Uterus (tissue), 2 donors: ENCODE measurements at regions not wholly inside any gene's neighbourhood (a gene's known extent, or its start where the extent isn't known, plus 50 kb on each side); places are given as distances from the start of the nearest gene placed in this dataset.

Source experiments
- CTCF ChIP-seq, 4 experiments: fragments of 200-600 bp in 2 of 4; fragments of 450-650 bp in 2 of 4; sonication (generic) in 2 of 4; IDR thresholded peaks; one replicate each; pipeline ENCODE4 v1.5.1; 2016 to 2019; ENCODE audit warnings: antibody characterized with exemption in 4 of 4, mild to moderate bottlenecking in 2 of 4, moderate library complexity in 1 of 4
- POLR2A ChIP-seq, 2 donors: fragments of 450-650 bp; IDR thresholded peaks; one replicate each; pipeline ENCODE4 v1.6.1; 2016; ENCODE audit warnings: antibody characterized with exemption in 2 of 2, mild to moderate bottlenecking in 1 of 2, moderate library complexity in 1 of 2

- no peak for TF ChIP-seq POLR2A (IDR thresholded peaks at IDR 0.05)
- TF ChIP-seq CTCF (IDR thresholded peaks at IDR 0.05) = no peak
Measured at GRCh38 chr18:66990909-66991308, 387.0 kb upstream of the CDH19 start.
